GM19328 (cell line): ENCODE measurements at regions not wholly inside any gene's neighbourhood (a gene's known extent, or its start where the extent isn't known, plus 50 kb on each side); places are given as distances from the start of the nearest gene placed in this dataset.

Experiments
- ATAC-seq: cut with Tn5 transposase; IDR thresholded peaks from one replicate; pipeline ENCODE4 v1.9.1; 2021; ENCODE audit warnings: mild to moderate bottlenecking, moderate library complexity; ENCODE audit not compliant: unreplicated experiment

GRCh38 chr2:196479350-196479749 lies 160.2 kb upstream of the CCDC150 start:
- ATAC-seq, result no peak

- ATAC-seq, result no peak
These were observed 158.7 kb upstream of the CCDC150 start for GRCh38 chr2:196480653-196481323.

GRCh38 chr2:196481324-196481697 lies 158.2 kb upstream of the CCDC150 start:
- ATAC-seq, result no peak

- no peak for ATAC-seq
These were observed 157.1 kb upstream of the CCDC150 start for GRCh38 chr2:196482119-196483065.

- ATAC-seq, result no peak
These were observed 153.4 kb upstream of the CCDC150 start for GRCh38 chr2:196486146-196486545.

- no peak for ATAC-seq
These were observed 152.1 kb upstream of the CCDC150 start for GRCh38 chr2:196487417-196487816.

GRCh38 chr2:196489371-196489770 lies 150.1 kb upstream of the CCDC150 start:
- no peak for ATAC-seq

GRCh38 chr2:196492946-196493345 lies 146.6 kb upstream of the CCDC150 start:
- no peak for ATAC-seq

- no peak for ATAC-seq
These were observed 140.6 kb upstream of the CCDC150 start for GRCh38 chr2:196498962-196499361.

GRCh38 chr2:196499686-196500085 lies 139.8 kb upstream of the CCDC150 start:
- no peak for ATAC-seq

- ATAC-seq, result no peak
These were observed 138.7 kb upstream of the CCDC150 start for GRCh38 chr2:196500686-196501431.

GRCh38 chr2:196501836-196502235 lies 137.7 kb upstream of the CCDC150 start:
- ATAC-seq, result no peak

- ATAC-seq, result no peak
These were observed 137.1 kb upstream of the CCDC150 start for GRCh38 chr2:196502386-196502785.

GRCh38 chr2:196503398-196503797 lies 136.1 kb upstream of the CCDC150 start:
- no peak for ATAC-seq

GRCh38 chr2:196504788-196505187 lies 134.7 kb upstream of the CCDC150 start:
- peak; percentile 77 for ATAC-seq

- no peak for ATAC-seq
These were observed 129.3 kb upstream of the CCDC150 start for GRCh38 chr2:196510246-196510645.

- ATAC-seq, result no peak
These were observed 128.0 kb upstream of the CCDC150 start for GRCh38 chr2:196511258-196512168.

GRCh38 chr2:196513796-196514526 lies 125.6 kb upstream of the CCDC150 start:
- ATAC-seq, result no peak

- ATAC-seq, result no peak
These were observed 124.9 kb upstream of the CCDC150 start for GRCh38 chr2:196514641-196515040.

- ATAC-seq, result no peak
These were observed 124.5 kb upstream of the CCDC150 start for GRCh38 chr2:196515051-196515450.
